A673 (cell line): ENCODE measurements at regions not wholly inside any gene's neighbourhood (a gene's known extent, or its start where the extent isn't known, plus 50 kb on each side); places are given as distances from the start of the nearest gene placed in this dataset.

Experiments
- BruUV-seq: library from RNA; stranded (reverse); fragments of 400-500 nt; replicated peaks from 2 replicates; lab custom pipeline; 2021; lab: Mats Ljungman, UMichigan
- CTCF ChIA-PET: fragments of 300-600 bp; sonication (Branson Sonifier 250); formaldehyde crosslinking; loops from one replicate; lab custom pipeline; 2022; ENCODE audit warnings: antibody characterized with exemption; lab: Charles Lee
- POLR2A ChIA-PET: fragments of 300-600 bp; sonication (Branson Sonifier 250); formaldehyde crosslinking; loops from one replicate; lab custom pipeline; 2022; ENCODE audit warnings: antibody characterized with exemption; ENCODE audit not compliant: low non-redundant PET; lab: Charles Lee
- DNase-seq: peaks from one replicate; pipeline ENCODE4 v3.0.0-alpha.2; 2015; ENCODE audit warnings: low spot score
- H3K27ac ChIP-seq: fragments of 200-600 bp; sonication (generic); 2 replicates; pipeline ENCODE4 v1.5.1; 2016; ENCODE audit warnings: mixed run types, low read depth, mild to moderate bottlenecking, mixed read lengths, antibody characterized with exemption, low read length; ENCODE audit not compliant: poor library complexity, severe bottlenecking
- H3K27me3 ChIP-seq: fragments of 200-600 bp; sonication (generic); replicated peaks from 2 replicates; pipeline ENCODE4 v1.6.1; 2017; ENCODE audit warnings: mixed run types, low read depth, mild to moderate bottlenecking, mixed read lengths, antibody characterized with exemption, low read length; ENCODE audit not compliant: insufficient read depth, poor library complexity
- H3K36me3 ChIP-seq: fragments of 200-600 bp; sonication (generic); 2 replicates; pipeline ENCODE4 v1.6.1; 2016; ENCODE audit warnings: mixed run types, mild to moderate bottlenecking, mixed read lengths, antibody characterized with exemption, low read length; ENCODE audit not compliant: insufficient read depth, poor library complexity, severe bottlenecking
- H3K4me1 ChIP-seq: fragments of 200-600 bp; sonication (generic); 2 replicates; pipeline ENCODE4 v1.6.1; 2017; ENCODE audit warnings: mixed run types, mild to moderate bottlenecking, mixed read lengths, antibody characterized with exemption, low read length; ENCODE audit not compliant: insufficient read depth, poor library complexity, severe bottlenecking
- H3K4me3 ChIP-seq: fragments of 200-600 bp; sonication (generic); 2 replicates; pipeline ENCODE4 v1.5.1; 2016; ENCODE audit warnings: low read depth, mixed run types, mild to moderate bottlenecking, mixed read lengths, low read length; ENCODE audit not compliant: poor library complexity, severe bottlenecking
- H3K9me3 ChIP-seq: fragments of 200-600 bp; sonication (generic); 2 replicates; pipeline ENCODE4 v1.6.1; 2016; ENCODE audit warnings: mixed run types, low read depth, mild to moderate bottlenecking, mixed read lengths, antibody characterized with exemption, low read length; ENCODE audit not compliant: poor library complexity, severe bottlenecking
- CTCF ChIP-seq: fragments of 300-800, 200-600 bp; sonication (generic); conservative IDR thresholded peaks from 2 replicates; pipeline ENCODE4 v1.5.1; 2017; ENCODE audit warnings: low read depth, mild to moderate bottlenecking, antibody characterized with exemption, low read length, moderate library complexity, mixed read lengths
- EZH2 ChIP-seq: fragments of 200-600 bp; sonication (generic); IDR thresholded peaks from 2 replicates; pipeline ENCODE4 v1.6.1; 2017; ENCODE audit warnings: borderline replicate concordance, low read depth, mild to moderate bottlenecking, mixed read lengths, antibody characterized with exemption, low read length; ENCODE audit not compliant: poor library complexity, severe bottlenecking
- intact Hi-C: fragments of 100-400 bp; cut with micrococcal nuclease; formaldehyde crosslinking; loops from one replicate; pipeline ENCODE4 v1.10.0; 2022; ENCODE audit not compliant: unreplicated experiment

- intact Hi-C loops: no loop called here
- ChIA-PET CTCF (no interaction called here), POLR2A (no interaction called here)
- H3K4me1 ChIP-seq: no peaks in the 10 kb centered on the region
- TF ChIP-seq EZH2: no peak
- no peak for TF ChIP-seq CTCF
- no peak overlapping the region for H3K27ac ChIP-seq
- no peak for DNase-seq
- peaks cover 46% of the 10 kb centered on the region for H3K27me3 ChIP-seq
- H3K9me3 ChIP-seq: no peaks in the 10 kb centered on the region
- no TSS peak for BruUV-seq
- no peak overlapping the region for H3K4me3 ChIP-seq
- H3K36me3 ChIP-seq: no peaks in the 10 kb centered on the region
Observed at GRCh38 chr1:4071653-4072052, 171.6 kb upstream of the C1orf174 start.

GRCh38 chr1:4072481-4073153, 172.5 kb upstream of the C1orf174 start:
- TF ChIP-seq CTCF (no peak), EZH2 (no peak)
- CTCF ChIA-PET: no interaction called here
- intact Hi-C loops: no loop called here
- Histone ChIP-seq H3K4me1 (no peaks in the 10 kb centered on the region), H3K27me3 (peaks cover 46% of the 10 kb centered on the region), H3K9me3 (no peaks in the 10 kb centered on the region), H3K27ac (no peak overlapping the region), H3K4me3 (no peak overlapping the region), H3K36me3 (no peaks in the 10 kb centered on the region)
- no peak for DNase-seq
- BruUV-seq: no TSS peak
- POLR2A ChIA-PET: no interaction called here

DNA sequence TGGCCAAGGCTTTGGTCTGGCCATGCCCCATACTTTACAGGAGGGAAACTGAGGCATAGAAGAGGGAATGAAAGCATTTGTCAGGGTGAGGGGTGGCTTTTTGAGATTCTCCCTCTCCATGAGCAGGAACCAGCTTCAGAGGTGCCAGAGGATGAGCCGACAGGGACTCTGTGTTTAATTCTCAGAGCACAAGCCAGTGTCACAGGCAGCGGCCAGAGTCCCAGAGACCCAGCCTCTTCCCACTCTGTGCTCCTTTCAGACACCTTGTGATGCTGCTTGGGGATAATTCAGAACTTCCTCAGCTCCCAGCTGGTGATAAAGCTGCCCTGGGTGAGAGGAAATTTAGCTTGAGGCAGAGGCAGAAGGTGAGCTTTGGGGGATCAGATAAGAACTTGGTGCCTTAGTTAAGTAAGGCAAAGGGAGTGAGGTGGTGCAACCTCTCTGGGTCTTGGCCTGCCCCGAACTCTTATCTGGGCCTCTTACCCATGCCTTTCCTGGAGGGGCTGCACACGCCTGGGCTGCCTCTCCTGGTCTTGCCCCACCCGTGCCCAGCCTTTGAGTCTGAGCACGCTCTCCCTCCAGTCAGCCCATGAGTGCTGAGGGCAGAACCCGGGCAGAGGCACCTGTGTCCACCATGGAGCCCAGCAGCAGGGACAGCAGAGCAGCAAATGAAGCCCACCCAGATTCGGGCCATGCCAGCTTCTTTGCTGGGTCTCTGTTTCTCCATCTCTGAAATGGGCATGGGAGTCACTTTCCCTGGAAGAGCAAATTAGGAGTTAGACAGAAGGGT, 175.6 kb upstream of the C1orf174 start:
- intact Hi-C loops: no loop called here
- TF ChIP-seq EZH2 (no peak), CTCF (no peak)
- no peak for DNase-seq

More for the DNA sequence above, 175.6 kb upstream of the C1orf174 start:
- BruUV-seq: no TSS peak
- Histone ChIP-seq H3K4me3 (no peak overlapping the region), H3K4me1 (no peaks in the 10 kb centered on the region), H3K9me3 (no peaks in the 10 kb centered on the region), H3K27me3 (peaks cover 32% of the 10 kb centered on the region), H3K36me3 (no peaks in the 10 kb centered on the region), H3K27ac (no peak overlapping the region)
- ChIA-PET CTCF (no interaction called here), POLR2A (no interaction called here)
